ENCODE measurements at regions not wholly inside any gene's neighbourhood (a gene's known extent, or its start where the extent isn't known, plus 50 kb on each side); places are given as distances from the start of the nearest gene placed in this dataset.
"Not testable (repeated sequence)": the region's sequence is repeated elsewhere in the genome, so short reads cannot be mapped to it uniquely, and the experiment has no call there.

DNA sequence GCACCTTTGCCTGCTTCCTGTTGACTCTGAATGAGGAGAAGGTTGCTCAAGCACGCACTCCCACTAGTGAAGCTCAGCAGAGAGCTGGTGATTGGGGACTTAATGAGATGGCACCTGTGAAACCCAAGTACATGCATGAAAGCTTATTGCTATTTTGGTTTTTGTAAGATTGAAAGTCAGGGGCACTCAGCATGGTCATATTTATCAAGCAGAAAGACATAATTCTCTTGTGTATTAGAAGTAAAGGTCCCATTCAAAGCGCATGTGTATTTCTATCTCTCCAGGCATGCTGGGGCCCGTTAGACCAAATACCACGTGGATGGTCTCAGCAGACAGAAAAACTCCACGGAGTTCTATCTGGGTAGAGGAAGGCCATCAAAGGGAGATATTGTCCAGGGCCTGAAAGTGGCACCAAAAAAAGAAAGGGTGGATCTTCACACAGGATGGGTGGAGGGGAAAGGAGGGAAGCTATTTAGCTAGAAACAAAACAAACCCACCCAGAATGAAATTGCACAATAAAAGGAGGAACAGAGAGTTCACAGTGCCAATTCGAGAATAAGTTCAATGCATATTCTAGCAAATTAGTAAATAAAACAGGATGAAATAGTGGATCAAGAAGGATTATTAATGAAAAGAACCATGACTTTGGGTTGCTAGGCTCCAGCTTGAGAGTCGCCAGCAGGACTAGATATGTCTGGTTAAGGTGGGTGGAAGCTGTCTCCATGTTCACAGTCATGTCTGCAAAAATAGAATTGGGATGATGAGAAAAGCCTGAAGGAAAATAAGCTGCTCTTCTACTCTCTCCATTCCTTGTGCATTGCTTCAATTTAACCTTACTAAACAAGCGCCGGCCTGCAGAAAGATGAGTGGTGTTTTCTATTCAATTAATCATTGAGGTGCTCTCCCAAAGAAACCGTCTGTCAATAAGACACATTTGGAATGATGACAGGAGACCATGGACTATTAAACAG is 224.9 kb upstream of the DTNBP1 start:
- TF ChIP-seq, protein P1, sequence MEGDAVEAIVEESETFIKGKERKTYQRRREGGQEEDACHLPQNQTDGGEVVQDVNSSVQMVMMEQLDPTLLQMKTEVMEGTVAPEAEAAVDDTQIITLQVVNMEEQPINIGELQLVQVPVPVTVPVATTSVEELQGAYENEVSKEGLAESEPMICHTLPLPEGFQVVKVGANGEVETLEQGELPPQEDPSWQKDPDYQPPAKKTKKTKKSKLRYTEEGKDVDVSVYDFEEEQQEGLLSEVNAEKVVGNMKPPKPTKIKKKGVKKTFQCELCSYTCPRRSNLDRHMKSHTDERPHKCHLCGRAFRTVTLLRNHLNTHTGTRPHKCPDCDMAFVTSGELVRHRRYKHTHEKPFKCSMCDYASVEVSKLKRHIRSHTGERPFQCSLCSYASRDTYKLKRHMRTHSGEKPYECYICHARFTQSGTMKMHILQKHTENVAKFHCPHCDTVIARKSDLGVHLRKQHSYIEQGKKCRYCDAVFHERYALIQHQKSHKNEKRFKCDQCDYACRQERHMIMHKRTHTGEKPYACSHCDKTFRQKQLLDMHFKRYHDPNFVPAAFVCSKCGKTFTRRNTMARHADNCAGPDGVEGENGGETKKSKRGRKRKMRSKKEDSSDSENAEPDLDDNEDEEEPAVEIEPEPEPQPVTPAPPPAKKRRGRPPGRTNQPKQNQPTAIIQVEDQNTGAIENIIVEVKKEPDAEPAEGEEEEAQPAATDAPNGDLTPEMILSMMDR (IDR thresholded peaks at IDR 0.05; ENCODE audit: control insufficient read depth, extremely low read depth, insufficient read depth) = no peak
- H3K4me3 ChIP-seq (ENCODE audit: low read depth, low read length) = no peak overlapping the region
- DNase-seq (ENCODE audit: low read depth) = no peak

DNA sequence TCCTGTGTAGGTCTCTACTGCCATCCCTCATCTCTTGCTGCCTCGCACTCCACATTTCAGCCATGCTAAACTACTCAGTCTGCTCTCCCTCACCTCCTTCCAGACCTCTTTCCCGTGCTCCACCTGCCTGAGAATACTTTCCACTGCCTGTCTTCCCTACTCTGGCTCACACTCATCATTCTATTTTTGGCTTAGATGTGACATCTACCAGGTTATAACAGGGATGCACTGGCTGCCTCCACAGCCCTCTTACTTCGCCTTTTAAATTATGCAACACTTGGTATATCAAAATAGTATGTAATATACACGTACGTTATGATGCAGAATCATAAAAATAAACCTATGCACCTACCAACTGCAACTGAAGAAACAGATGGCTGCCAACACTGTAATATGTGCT is 222.8 kb upstream of the DTNBP1 start:
- no peak for DNase-seq (ENCODE audit: low read depth)
- TF ChIP-seq, protein P1 (IDR thresholded peaks at IDR 0.05; ENCODE audit: control insufficient read depth, extremely low read depth, insufficient read depth) = no peak
- H3K4me3 ChIP-seq (ENCODE audit: low read depth, low read length) = no peak overlapping the region

DNA sequence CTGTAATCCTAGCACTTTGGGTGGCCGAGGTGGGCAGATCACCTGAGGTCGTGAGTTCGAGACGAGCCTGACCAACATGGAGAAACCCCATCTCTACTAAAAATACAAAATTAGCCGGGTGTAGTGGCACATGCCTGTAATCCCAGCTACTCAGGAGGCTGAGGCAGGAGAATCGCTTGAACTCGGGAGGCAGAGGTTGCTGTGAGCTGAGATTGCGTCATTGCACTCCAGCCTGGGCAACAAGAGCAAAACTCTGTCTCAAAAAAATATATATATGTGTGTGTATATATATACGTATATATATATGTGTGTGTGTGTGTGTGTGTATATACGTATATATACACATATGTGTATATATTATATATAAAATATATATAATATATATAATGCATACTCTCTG is 220.8 kb upstream of the DTNBP1 start:
- DNase-seq (ENCODE audit: low read depth); H3K4me3 ChIP-seq (ENCODE audit: low read depth, low read length): not testable (repeated sequence)

DNA sequence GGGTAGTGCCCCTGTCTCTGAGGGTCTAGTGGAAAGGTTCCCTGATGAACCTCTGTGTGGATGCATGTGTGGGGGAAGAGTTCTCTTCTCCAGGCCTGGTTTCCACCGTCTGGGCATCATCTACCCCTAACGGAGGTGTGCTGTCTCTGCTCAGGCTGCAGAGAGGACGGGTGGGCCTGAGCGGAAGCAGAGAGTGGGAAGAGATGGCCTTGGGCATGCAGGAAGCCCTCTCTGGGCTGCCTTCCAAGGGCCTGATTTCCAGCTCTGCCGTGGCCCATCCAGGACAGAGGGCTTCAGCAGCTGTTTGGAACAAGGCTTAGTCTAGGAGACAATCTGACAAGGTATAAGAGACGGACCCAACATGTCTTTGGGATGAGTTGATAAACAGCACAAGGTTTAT is 220.1 kb upstream of the DTNBP1 start:
- TF ChIP-seq, protein P1 (IDR thresholded peaks at IDR 0.05; ENCODE audit: control insufficient read depth, extremely low read depth, insufficient read depth) = no peak
- DNase-seq (ENCODE audit: low read depth) = no peak
- no peak overlapping the region for H3K4me3 ChIP-seq (ENCODE audit: low read depth, low read length)

DNA sequence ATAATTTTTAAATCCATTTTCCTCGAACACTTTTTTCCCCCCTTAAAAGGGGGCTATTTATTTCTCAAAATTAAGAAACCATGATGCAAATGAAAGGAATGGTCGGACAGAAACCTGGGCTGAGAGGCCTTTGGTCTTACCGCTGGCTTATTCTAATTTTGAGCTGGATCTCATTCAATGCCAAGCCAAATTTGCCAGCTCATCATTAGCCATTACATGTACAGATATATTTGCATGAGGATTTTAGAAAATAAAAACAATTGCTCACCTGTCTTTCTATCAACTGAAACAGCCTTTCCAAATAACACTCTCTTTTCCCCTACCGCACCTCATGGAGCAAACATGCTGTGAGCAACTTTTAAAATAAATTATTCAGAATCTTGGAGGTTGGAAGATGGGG is 219.5 kb upstream of the DTNBP1 start:
- TF ChIP-seq, protein P1 (IDR thresholded peaks at IDR 0.05; ENCODE audit: control insufficient read depth, extremely low read depth, insufficient read depth) = no peak
- DNase-seq (ENCODE audit: low read depth) = no peak
- no peak overlapping the region for H3K4me3 ChIP-seq (ENCODE audit: low read depth, low read length)

DNA sequence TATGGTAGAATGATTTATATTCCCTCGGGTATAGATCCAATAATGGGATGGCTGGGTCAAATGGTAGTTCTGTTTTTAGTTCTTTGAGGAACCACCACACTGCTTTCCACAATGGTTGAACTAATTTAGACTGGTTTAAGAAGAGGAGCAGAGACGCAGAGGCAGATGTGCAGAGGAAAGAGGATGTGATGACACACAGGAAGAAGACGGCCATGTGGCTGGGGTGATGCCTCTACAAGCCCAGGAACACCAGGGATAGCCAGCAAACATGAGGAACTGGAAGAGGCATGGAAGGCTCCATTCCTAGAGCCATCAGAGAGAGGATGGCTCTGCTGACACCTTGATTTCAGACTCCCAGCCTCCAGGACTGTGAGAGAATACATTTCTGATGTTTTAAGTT is 218.3 kb upstream of the DTNBP1 start:
- TF ChIP-seq, protein P1 (IDR thresholded peaks at IDR 0.05; ENCODE audit: control insufficient read depth, extremely low read depth, insufficient read depth) = no peak
- no peak overlapping the region for H3K4me3 ChIP-seq (ENCODE audit: low read depth, low read length)
- DNase-seq (ENCODE audit: low read depth) = no peak

DNA sequence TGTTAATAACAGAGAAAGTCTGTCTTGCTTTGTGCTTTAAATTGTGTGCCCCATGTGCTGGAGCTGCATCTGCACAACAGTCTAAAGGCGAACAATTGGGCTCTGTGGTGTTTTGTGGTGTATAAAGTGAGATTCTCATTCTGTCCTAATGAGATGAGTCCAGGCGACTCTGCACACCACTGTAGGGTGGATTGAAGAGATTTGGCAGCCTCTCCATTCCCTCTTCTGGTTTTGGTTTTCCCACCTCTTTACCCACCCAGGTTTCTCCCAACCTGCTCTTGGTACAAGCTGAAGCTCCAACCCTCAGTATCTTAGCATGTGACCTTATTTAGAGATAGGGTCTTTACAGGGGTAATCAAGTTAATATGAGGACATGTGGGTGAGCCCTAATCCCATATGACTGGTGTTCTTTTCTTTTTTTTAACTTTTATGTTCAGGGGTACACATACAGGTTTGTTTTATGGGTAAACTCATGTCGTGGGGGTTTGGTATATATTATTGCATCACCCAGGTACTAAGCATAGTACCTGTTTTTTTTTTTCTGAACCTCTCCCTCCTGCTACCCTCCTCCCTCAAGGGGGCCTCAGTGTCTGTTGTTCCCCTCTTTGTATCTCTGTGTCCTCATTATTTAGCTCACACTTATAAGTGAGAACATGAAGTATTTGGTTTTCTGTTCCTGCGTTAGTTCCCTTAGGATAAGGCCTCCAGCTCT is 217.6 kb upstream of the DTNBP1 start:
- TF ChIP-seq, protein P1 (IDR thresholded peaks at IDR 0.05; ENCODE audit: control insufficient read depth, extremely low read depth, insufficient read depth) = no peak
- DNase-seq (ENCODE audit: low read depth) = no peak
- no peak overlapping the region for H3K4me3 ChIP-seq (ENCODE audit: low read depth, low read length)

All from LNCaP clone FGC (cell line).